NCI-H82 (cell line): ENCODE measurements at regions not wholly inside any gene's neighbourhood (a gene's known extent, or its start where the extent isn't known, plus 50 kb on each side); places are given as distances from the start of the nearest gene placed in this dataset.
"Not testable (repeated sequence)": the region's sequence is repeated elsewhere in the genome, so short reads cannot be mapped to it uniquely, and the experiment has no call there.

ENCODE experiments used
- DNase-seq: peaks from one replicate; lab custom pipeline; 2025; lab: John Stamatoyannopoulos, UW

- DNase-seq: peak; percentile 30
Measured at GRCh38 chr2:76170009-76170384, 459.3 kb upstream of the GCFC2 start.

DNA sequence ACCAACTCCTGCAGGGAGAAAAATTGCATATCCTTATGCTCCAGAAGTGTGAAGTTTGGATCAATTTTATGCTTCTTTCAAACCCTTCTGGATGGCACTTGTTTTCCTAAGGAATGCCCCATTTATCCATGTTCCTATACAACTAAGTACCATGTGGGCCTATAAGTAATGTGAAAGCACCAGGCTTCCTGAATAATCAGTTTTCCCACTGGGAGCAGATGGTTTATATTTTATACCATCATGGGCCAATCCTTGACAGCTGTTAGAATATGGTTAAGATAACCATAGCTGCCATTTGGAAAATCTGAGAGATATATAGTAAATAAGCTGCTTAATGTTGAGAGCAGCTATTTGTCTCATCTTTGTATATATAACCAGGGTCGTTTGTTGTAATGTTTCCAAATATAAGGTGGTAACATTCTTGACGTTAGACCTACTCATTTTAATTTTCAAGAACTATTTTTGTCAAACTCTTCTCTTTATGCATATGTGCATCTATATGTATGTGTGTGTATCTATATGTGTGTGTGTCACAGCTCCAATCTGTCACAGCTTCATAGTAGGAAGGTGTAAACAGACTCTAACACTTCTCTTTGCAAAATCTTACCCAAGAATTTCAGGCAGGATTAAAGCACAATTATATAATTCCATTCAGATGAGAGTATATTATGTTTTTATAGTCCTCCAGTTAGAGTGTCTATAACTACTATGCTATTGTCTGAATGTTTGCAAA is 458.7 kb upstream of the GCFC2 start:
- DNase-seq: peak; percentile 80

DNA sequence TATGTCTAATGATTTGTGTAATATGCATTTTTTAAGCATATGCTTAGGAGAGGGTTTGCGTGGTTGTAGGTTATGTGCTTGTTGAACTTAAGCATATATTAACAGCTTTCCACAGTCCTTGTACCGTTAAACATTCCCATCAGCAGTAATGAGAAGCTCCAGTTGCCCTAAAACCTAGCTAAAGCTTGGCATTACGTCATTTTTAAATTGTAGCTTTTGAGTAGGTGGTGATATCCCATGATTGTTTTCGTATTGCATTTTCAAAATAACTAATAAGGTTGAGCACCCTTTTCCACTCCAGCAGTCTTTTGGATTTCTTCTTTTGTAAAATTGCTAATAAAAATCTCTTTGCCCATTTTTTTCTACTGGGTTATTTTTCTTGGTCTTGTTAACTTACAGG is 453.1 kb upstream of the GCFC2 start:
- no peak for DNase-seq

GRCh38 chr2:76160670-76161069 is 450.0 kb upstream of the GCFC2 start:
- no peak for DNase-seq

DNA sequence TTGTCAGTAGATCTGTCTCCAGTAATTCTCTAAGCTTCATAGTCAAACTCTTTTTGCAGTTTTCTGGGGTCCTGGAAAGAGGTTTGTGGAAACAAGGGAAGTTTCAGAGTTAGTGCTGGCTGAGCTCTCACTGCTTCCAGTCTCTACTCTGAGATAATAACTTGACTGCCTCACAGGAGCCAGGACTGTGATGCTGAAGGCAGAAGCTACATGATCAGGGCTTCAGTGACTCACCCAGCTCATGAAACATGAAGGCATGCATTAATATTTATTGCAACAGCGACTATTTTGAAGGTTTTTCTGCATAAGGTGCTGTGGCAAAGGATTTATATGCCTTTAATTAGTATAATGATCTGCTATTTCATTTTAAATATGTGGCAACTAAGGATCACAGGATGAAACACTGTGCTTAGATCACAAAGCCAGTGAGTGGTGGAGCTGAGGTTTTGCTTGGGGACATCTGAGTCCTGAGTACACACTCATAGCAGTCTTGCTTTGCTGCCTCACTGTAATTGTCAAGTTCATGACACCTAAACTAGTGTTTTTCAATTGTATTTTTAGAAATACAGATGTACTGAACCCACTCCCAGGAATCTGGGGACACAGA is 448.4 kb upstream of the GCFC2 start:
- no peak for DNase-seq

- DNase-seq: no peak
Measured at GRCh38 chr2:76157531-76157930, 446.8 kb upstream of the GCFC2 start.

GRCh38 chr2:76154981-76155380 is 444.3 kb upstream of the GCFC2 start:
- no peak for DNase-seq

- DNase-seq: no peak
Measured at GRCh38 chr2:76149846-76150245, 439.1 kb upstream of the GCFC2 start.

DNA sequence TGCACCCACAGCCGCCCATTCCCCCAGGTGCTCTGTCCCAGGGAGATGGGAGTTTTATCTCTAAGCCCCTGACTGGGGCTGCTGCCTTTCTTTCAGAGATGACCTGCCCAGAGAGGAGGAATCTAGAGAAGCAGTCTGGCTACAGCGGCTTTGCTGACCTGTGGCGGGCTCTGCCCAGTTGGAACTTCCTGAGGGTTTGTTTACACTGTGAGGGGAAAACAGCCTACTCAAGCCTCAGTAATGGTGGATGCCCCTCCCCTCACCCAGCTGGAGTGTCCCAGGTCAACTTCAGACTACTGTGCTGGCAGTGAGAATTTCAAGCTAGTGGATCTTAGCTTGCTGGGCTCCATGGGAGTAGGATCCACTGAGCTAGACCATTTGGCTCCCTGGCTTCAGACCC is 428.6 kb upstream of the GCFC2 start:
- DNase-seq: not testable (repeated sequence)

DNA sequence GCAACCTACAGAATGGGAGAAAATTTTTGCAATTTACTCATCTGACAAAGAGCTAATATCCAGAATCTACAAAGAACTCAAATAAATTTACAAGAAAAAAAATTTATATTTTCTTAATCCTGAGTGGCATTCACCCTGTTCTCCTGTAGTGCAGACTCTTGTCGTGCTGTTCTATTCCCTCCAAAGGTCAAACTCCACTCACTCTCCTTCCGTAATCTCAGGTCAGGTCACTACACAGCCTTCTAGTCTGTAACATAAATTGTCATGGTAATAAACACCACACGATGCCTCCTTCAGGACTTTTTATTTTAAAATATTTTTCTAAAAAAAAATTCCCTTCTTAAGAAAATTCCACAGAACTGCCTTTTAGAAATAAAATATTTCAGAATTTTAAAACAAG is 417.9 kb upstream of the GCFC2 start:
- DNase-seq: no peak

DNA sequence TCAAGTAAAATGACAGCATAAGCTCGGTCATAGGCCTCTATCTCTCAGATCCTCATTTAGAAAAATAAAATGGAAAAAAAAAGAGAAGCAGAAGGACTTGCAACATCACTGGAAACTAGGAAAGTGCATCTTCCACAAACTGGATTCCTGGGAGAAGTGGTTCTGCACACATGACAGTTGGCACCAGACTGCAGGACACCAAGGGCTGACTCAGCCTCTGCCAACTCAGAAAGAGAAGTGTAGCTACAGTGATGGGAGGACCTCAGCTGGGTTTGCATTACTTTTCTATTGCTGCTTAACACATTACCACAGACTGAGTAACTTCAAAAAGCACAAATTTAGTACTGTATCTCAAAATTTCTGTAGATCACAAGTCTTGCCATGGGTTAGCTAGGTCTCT is 409.5 kb upstream of the GCFC2 start:
- no peak for DNase-seq

- DNase-seq: no peak
Measured at GRCh38 chr2:76089683-76090082, 379.0 kb upstream of the GCFC2 start.

DNA sequence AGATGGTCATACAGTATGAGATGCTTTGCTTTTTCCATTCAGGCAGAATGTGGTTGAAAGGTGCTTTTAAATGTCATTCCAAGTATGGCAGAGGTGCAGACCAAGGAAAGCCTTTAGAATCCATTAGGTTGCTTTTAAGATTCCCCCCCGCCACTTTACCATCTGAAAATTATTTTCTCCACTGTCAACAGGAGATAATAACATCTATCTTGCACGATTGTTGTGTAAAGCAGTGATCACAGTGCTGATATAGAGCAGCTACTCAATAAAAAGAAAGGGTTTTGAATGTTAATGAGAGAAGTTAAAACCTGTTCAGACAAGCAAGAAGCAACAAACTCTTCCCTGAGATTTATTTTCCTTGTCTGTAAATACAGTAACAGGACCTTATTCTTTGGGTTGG is 372.5 kb upstream of the GCFC2 start:
- no peak for DNase-seq

DNA sequence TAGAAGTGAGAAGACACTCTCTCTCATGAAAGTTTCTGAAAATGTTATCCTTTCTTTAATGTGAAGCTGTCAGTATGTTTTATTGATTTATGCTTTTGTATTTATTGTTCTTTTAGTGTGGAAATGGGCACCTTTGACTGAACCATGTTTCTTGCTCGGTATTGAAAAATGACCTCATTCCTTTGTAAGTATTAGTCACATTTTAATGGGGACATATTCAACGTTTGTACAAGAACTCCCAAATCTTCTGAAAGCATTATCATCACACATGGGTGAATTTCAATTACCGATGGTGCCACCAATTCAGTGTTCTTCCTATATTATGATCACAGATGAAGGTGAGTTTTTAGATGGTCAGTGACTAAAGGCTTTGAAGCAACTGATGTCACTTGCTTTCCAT is 371.8 kb upstream of the GCFC2 start:
- DNase-seq: no peak

DNA sequence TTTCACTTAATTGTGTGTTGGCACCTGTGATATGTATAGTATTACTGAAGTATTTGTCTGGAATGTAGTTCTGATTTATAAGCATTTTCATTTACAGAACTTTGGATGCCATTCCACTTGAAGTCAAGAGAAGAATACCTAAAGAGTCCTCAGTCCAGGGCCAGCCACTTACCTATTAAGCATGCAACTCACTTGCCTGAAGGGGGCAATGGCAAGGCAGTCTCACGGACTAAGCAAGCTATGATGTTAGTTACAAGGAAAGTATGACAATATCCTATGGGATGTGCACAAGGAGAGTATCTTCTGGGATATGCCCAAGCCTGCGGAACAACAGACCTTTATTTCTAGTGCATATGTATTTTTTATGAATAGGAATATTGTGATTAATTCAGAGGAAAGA is 369.4 kb upstream of the GCFC2 start:
- DNase-seq: peak; percentile 37

GRCh38 chr2:76075126-76075525 is 364.4 kb upstream of the GCFC2 start:
- DNase-seq: peak; percentile 90

DNA sequence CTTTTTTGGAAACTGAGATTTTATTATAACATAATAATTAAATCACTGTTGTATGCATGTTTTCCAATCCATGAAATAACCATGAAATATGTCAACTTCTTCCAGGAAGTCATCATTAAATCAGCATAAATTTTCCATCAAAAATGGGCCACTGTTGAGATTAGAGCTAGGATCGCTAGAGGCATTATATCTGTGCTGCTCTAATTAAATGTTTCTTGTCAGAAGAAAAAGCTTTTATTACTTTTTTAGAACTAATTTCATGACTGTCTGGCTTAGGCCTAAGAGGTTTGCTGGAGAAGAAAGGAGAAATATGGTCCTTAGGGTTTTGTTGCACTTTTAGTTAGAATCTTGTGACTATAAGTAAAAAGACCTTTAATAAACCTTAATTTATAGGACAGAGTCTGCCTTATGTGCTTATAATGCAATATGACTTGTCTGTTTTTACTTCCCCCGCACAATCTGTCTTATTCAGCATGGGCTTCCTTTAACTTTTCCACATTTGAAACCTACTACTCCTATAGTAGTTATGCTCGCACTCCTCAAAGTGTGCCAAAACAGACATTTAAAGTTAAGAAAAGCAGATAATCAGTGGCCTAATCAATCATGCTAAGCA is 363.4 kb upstream of the GCFC2 start:
- peak; percentile 44 for DNase-seq

DNA sequence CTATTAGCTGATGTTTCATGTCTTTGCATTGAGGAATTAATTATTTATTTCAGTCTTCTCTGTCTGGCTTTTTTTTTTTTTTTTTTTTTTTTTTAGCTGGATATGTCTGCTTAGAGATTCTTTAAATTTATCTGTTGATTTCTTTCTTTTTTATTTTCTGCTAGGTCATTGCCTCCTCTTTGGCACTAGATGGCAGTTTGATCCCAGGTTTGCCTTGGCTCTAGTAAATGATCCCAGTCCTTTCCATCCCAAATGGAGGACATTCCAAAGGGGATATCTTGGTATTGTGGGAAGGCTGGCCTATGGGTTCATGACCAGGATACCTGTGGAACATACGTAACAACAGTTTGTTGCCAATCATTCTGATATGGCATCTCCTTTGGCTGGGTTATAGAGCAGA is 339.5 kb upstream of the GCFC2 start:
- DNase-seq: peak; percentile 30

DNA sequence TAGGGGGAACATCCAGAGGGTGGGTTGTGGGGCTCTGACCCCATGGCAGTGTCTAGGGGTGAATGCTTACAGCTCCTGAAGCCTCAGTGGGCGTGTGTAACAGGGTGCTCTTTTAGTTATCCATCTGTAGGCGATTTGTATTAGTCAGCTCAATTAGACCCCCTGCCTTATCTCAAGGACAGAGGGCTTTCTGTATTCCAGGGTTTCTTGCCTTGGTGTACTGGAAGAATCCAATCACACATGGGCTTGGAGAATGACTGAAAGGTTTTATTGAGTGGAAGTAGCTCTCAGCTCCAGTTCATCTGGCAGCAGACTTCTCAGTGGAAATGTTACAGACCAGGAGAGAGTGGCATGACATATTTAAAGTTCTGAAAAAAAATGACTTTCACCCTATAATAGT is 334.0 kb upstream of the GCFC2 start:
- no peak for DNase-seq

DNA sequence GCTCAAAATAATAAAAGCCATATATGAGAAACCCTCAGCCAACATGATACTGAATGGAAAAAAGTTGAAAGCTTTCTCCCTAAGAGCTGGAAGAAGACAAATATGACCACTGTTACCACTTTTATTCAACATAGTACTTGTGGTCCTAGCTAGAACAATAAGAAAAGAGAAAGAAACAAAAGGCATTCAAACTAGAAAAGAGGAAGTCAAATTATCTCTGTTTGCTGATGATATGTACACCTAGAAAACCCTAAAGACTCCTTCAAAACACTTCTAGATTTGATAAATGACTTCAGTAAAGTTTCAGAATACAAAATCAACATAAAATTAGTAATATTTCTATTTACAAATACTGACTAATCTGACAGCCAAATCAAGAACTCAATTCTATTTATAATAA is 328.8 kb upstream of the GCFC2 start:
- no peak for DNase-seq

- DNase-seq: no peak
Measured at GRCh38 chr2:76027761-76028160, 317.0 kb upstream of the GCFC2 start.

DNA sequence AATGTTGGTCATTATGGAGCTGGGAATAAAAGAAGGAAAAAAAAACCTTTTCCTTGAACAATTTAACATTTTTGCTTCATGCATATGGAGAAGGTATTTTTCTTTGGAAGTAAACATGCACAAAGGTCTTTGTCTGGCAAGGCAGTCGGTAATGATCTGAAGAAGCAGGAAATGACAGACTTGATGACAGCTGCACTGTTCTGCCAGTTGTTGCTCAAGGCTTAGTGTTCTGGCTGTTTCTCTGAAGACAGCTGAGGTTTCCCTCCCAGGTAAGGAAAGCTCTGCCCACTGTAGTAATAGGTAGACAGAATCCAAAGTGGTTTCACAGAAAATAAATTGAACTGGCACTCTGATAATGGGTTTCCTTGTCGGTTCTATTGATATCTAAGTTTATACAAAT is 308.4 kb upstream of the GCFC2 start:
- peak; percentile 81 for DNase-seq

GRCh38 chr2:76009484-76009883 is 298.8 kb upstream of the GCFC2 start:
- peak; percentile 18 for DNase-seq
